ENCODE measurements at regions not wholly inside any gene's neighbourhood (a gene's known extent, or its start where the extent isn't known, plus 50 kb on each side); places are given as distances from the start of the nearest gene placed in this dataset.

DNA sequence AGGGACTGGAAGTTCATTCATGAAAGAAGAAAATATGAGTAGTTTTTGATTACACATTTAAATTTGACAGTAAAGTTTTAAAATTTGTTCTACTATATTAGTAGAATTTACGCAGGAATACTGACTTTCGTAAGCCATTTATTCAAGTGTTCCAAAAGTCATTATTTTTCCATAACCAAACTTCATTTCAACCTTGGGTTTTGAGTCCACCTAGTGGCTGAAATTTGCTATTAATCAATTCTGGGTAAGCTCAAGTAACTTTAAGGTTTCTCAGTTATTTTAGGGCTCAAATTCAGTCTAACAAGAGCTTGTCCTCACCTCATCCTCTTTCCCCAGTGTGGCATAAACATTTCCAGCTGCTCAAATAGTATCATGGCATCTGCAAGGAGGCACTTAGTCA is 175.4 kb downstream of the SH3BGRL start:
- TF ChIP-seq, protein P1, sequence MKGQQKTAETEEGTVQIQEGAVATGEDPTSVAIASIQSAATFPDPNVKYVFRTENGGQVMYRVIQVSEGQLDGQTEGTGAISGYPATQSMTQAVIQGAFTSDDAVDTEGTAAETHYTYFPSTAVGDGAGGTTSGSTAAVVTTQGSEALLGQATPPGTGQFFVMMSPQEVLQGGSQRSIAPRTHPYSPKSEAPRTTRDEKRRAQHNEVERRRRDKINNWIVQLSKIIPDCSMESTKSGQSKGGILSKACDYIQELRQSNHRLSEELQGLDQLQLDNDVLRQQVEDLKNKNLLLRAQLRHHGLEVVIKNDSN (IDR thresholded peaks at IDR 0.05): no peak
- TF ChIP-seq RAD21 (IDR thresholded peaks at IDR 0.05; ENCODE audit: low read depth): peak; percentile 51
- no peak for TF ChIP-seq NFIC (IDR thresholded peaks at IDR 0.05)

DNA sequence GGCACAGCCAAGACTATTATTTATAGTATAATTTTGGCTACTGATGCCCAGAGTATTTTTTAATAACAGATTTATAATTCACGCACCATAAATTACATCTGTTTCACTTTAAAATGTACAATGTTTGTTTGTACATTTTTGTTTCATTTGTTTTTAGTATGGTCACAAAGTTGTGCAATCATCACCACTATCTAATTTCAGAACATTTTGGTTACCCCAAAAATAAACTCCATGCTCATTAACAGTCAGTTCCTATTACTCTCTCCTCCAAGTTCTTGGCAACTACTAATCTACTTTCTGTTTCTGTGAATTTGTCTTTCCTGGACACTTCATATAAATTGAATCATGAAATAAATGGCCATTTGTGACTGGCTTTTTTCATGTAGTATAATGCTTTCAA is 176.7 kb downstream of the SH3BGRL start:
- TF ChIP-seq TEAD4 (IDR thresholded peaks at IDR 0.05): no peak
- TF ChIP-seq TCF12 (IDR thresholded peaks at IDR 0.05; ENCODE audit: low read depth): no peak
- TF ChIP-seq ZBTB7A (IDR thresholded peaks at IDR 0.05; ENCODE audit: low read depth): no peak
- no peak for TF ChIP-seq YY1 (IDR thresholded peaks at IDR 0.05; ENCODE audit: low read depth)
- TF ChIP-seq TAF1 (IDR thresholded peaks at IDR 0.05; ENCODE audit: low read depth): no peak
- TF ChIP-seq FOXM1 (IDR thresholded peaks at IDR 0.05; ENCODE audit: borderline replicate concordance, low read depth): no peak
- no peak for TF ChIP-seq NFIC (IDR thresholded peaks at IDR 0.05)
- no peak for TF ChIP-seq CREB1 (IDR thresholded peaks at IDR 0.05; ENCODE audit: low read depth)
- TF ChIP-seq, protein P2, sequence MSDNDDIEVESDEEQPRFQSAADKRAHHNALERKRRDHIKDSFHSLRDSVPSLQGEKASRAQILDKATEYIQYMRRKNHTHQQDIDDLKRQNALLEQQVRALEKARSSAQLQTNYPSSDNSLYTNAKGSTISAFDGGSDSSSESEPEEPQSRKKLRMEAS (IDR thresholded peaks at IDR 0.05): no peak
- TF ChIP-seq, protein P3, sequence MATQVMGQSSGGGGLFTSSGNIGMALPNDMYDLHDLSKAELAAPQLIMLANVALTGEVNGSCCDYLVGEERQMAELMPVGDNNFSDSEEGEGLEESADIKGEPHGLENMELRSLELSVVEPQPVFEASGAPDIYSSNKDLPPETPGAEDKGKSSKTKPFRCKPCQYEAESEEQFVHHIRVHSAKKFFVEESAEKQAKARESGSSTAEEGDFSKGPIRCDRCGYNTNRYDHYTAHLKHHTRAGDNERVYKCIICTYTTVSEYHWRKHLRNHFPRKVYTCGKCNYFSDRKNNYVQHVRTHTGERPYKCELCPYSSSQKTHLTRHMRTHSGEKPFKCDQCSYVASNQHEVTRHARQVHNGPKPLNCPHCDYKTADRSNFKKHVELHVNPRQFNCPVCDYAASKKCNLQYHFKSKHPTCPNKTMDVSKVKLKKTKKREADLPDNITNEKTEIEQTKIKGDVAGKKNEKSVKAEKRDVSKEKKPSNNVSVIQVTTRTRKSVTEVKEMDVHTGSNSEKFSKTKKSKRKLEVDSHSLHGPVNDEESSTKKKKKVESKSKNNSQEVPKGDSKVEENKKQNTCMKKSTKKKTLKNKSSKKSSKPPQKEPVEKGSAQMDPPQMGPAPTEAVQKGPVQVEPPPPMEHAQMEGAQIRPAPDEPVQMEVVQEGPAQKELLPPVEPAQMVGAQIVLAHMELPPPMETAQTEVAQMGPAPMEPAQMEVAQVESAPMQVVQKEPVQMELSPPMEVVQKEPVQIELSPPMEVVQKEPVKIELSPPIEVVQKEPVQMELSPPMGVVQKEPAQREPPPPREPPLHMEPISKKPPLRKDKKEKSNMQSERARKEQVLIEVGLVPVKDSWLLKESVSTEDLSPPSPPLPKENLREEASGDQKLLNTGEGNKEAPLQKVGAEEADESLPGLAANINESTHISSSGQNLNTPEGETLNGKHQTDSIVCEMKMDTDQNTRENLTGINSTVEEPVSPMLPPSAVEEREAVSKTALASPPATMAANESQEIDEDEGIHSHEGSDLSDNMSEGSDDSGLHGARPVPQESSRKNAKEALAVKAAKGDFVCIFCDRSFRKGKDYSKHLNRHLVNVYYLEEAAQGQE (IDR thresholded peaks at IDR 0.05; ENCODE audit: low read depth): no peak
- no peak for TF ChIP-seq CEBPB (IDR thresholded peaks at IDR 0.05)
- TF ChIP-seq, protein P1 (IDR thresholded peaks at IDR 0.05): no peak
- TF ChIP-seq RAD21 (IDR thresholded peaks at IDR 0.05; ENCODE audit: low read depth): no peak
- no peak for TF ChIP-seq EGR1 (IDR thresholded peaks at IDR 0.05)
- no peak for TF ChIP-seq EP300 (IDR thresholded peaks at IDR 0.05; ENCODE audit: borderline replicate concordance)

DNA sequence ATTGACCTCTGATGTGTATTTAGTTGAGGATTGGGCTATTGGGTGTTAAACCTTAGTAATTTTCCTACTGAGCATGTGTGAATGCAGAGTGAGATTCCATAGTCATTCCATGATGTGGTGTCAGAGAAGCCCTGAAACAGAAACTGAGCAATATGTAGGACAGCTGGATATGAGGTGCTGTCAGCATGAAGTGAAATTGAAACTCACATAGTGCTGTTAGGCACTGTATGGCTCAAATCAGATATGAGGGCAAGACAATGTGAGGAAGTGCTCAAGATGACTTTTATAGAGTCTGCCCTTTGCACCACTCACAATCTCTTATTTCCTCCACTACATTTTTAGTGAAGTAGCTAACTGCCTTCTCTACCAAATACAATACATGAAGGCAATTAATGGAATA is 188.3 kb downstream of the SH3BGRL start:
- TF ChIP-seq NFIC (IDR thresholded peaks at IDR 0.05) (no peak), YY1 (IDR thresholded peaks at IDR 0.05; ENCODE audit: low read depth) (no peak), EGR1 (IDR thresholded peaks at IDR 0.05) (no peak), RAD21 (IDR thresholded peaks at IDR 0.05; ENCODE audit: low read depth) (no peak), FOXM1 (IDR thresholded peaks at IDR 0.05; ENCODE audit: borderline replicate concordance, low read depth) (no peak), ZBTB7A (IDR thresholded peaks at IDR 0.05; ENCODE audit: low read depth) (no peak), EP300 (IDR thresholded peaks at IDR 0.05; ENCODE audit: borderline replicate concordance) (no peak), TAF1 (IDR thresholded peaks at IDR 0.05; ENCODE audit: low read depth) (no peak), CREB1 (IDR thresholded peaks at IDR 0.05; ENCODE audit: low read depth) (no peak), CEBPB (IDR thresholded peaks at IDR 0.05) (no peak), TCF12 (IDR thresholded peaks at IDR 0.05; ENCODE audit: low read depth) (no peak), TEAD4 (IDR thresholded peaks at IDR 0.05) (no peak)
- TF ChIP-seq, protein P1 (IDR thresholded peaks at IDR 0.05): no peak
- TF ChIP-seq, protein P2 (IDR thresholded peaks at IDR 0.05): no peak
- TF ChIP-seq, protein P3 (IDR thresholded peaks at IDR 0.05; ENCODE audit: low read depth): no peak

DNA sequence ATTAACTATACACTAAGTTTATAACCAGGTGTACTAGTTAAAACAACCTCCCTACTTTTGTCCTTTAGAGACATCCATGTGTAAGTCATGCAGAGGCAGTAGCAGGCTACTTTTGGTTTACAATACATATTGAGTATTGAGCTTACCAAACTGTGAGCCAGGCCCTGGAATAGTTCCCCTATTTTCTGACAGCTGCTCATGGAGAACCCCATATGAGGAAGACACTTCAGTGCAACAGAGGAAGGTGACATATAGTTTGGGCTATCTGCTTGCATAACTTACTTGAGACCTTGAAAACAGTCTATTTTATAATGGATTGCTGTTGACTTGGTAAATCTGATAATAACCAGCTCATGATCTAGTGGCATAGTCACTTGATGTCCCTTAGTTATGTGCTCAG is 190.5 kb downstream of the SH3BGRL start:
- no peak for TF ChIP-seq TAF1 (IDR thresholded peaks at IDR 0.05; ENCODE audit: low read depth)
- TF ChIP-seq, protein P3 (IDR thresholded peaks at IDR 0.05; ENCODE audit: low read depth): no peak
- TF ChIP-seq, protein P1 (IDR thresholded peaks at IDR 0.05): no peak
- TF ChIP-seq RAD21 (IDR thresholded peaks at IDR 0.05; ENCODE audit: low read depth): no peak
- no peak for TF ChIP-seq NFIC (IDR thresholded peaks at IDR 0.05)
- TF ChIP-seq EGR1 (IDR thresholded peaks at IDR 0.05): no peak
- no peak for TF ChIP-seq TCF12 (IDR thresholded peaks at IDR 0.05; ENCODE audit: low read depth)
- no peak for TF ChIP-seq ZBTB7A (IDR thresholded peaks at IDR 0.05; ENCODE audit: low read depth)
- TF ChIP-seq YY1 (IDR thresholded peaks at IDR 0.05; ENCODE audit: low read depth): no peak
- TF ChIP-seq CREB1 (IDR thresholded peaks at IDR 0.05; ENCODE audit: low read depth): no peak
- TF ChIP-seq, protein P2 (IDR thresholded peaks at IDR 0.05): no peak
- TF ChIP-seq CEBPB (IDR thresholded peaks at IDR 0.05): no peak
- no peak for TF ChIP-seq TEAD4 (IDR thresholded peaks at IDR 0.05)
- no peak for TF ChIP-seq EP300 (IDR thresholded peaks at IDR 0.05; ENCODE audit: borderline replicate concordance)
- no peak for TF ChIP-seq FOXM1 (IDR thresholded peaks at IDR 0.05; ENCODE audit: borderline replicate concordance, low read depth)
